Upper lobe of left lung (tissue), 4 donors: ENCODE measurements at regions not wholly inside any gene's neighbourhood (a gene's known extent, or its start where the extent isn't known, plus 50 kb on each side); places are given as distances from the start of the nearest gene placed in this dataset.

Experiments used
- CTCF ChIP-seq, 6 experiments: fragments of 450-650 bp in 4 of 6; fragments of 200-600 bp in 2 of 6; sonication (generic) in 2 of 6; IDR thresholded peaks; one replicate each; pipeline ENCODE4 v1.5.1; 2016 to 2019; ENCODE audit warnings: antibody characterized with exemption in 6 of 6
- EP300 ChIP-seq, 4 donors: sonication (generic); formaldehyde crosslinking; IDR thresholded peaks; one replicate each; pipeline ENCODE4 v1.5.1; 2017; ENCODE audit warnings: antibody characterized with exemption in 4 of 4, control low read depth in 2 of 4
- POLR2A ChIP-seq, 4 donors: fragments of 450-650 bp; IDR thresholded peaks; one replicate each; pipeline ENCODE4 v1.5.1; 2016 to 2017; ENCODE audit warnings: antibody characterized with exemption in 4 of 4, mild to moderate bottlenecking in 2 of 4
- POLR2AphosphoS5 ChIP-seq, 2 donors: sonication (generic); formaldehyde crosslinking; IDR thresholded peaks; one replicate each; pipeline ENCODE4 v1.5.1; 2017; ENCODE audit warnings: antibody characterized with exemption in 2 of 2

GRCh38 chr5:75961818-75962217, 121.4 kb upstream of the SV2C start:
- TF ChIP-seq CTCF (IDR thresholded peaks at IDR 0.05) (no peak), POLR2A (IDR thresholded peaks at IDR 0.05) (no peak), EP300 (IDR thresholded peaks at IDR 0.05) (no peak), POLR2AphosphoS5 (IDR thresholded peaks at IDR 0.05) (no peak)
